Peyer's patch (tissue), 4 donors: ENCODE measurements at regions not wholly inside any gene's neighbourhood (a gene's known extent, or its start where the extent isn't known, plus 50 kb on each side); places are given as distances from the start of the nearest gene placed in this dataset.

Source experiments
- DNase-seq, 3 donors: peaks; one replicate each; pipeline ENCODE4 v3.0.0-alpha.2; 2017 to 2019
- H3K27ac ChIP-seq, 4 donors: fragments of 200-600 bp; sonication (generic); one replicate each; pipeline ENCODE4 v1.5.1; 2016 to 2019
- H3K27me3 ChIP-seq, 2 donors: fragments of 200-600 bp; sonication (generic); one replicate each; pipeline ENCODE4 v1.5.1; 2019
- H3K36me3 ChIP-seq, 3 donors: fragments of 200-600 bp; sonication (generic); one replicate each; pipeline ENCODE4 v1.5.1; 2016 to 2019
- H3K4me1 ChIP-seq, 4 donors: fragments of 200-600 bp; sonication (generic); one replicate each; pipeline ENCODE4 v1.5.1; 2016 to 2019
- H3K4me3 ChIP-seq, 4 donors: fragments of 200-600 bp; sonication (generic); 1 replicate in 3 of 4; 2 replicates in 1 of 4; pipeline ENCODE4 v1.5.1; 2016 to 2019; ENCODE audit warnings: mild to moderate bottlenecking in 1 of 4
- H3K9me3 ChIP-seq, 4 donors: fragments of 200-600 bp; sonication (generic); one replicate each; pipeline ENCODE4 v1.5.1; 2016 to 2019; ENCODE audit warnings: mild to moderate bottlenecking in 1 of 4
- CTCF ChIP-seq, 6 experiments: fragments of 450-650 bp in 4 of 6; fragments of 200-600 bp in 2 of 6; sonication (generic) in 1 of 6; IDR thresholded peaks; one replicate each; pipeline ENCODE4 v1.5.1; 2017 to 2019; ENCODE audit warnings: antibody characterized with exemption in 6 of 6, mild to moderate bottlenecking in 3 of 6, moderate library complexity in 1 of 6
- POLR2A ChIP-seq, 2 donors: fragments of 450-650 bp; IDR thresholded peaks; one replicate each; pipeline ENCODE4 v1.5.1; 2017; ENCODE audit warnings: antibody characterized with exemption in 2 of 2, mild to moderate bottlenecking in 2 of 2, moderate library complexity in 2 of 2

- no peak for TF ChIP-seq CTCF (IDR thresholded peaks at IDR 0.05)
- Histone ChIP-seq H3K36me3 (no peaks in the 10 kb centered on the region), H3K4me3 (no peak overlapping the region), H3K27me3 (no peaks in the 10 kb centered on the region), H3K4me1 (no peaks in the 10 kb centered on the region), H3K27ac (no peak overlapping the region), H3K9me3 (no peaks in the 10 kb centered on the region)
- DNase-seq: no peak
Observed at GRCh38 chr5:3027185-3027865, 275.8 kb upstream of the IRX2 start.

- H3K9me3 ChIP-seq: no peaks in the 10 kb centered on the region
- TF ChIP-seq POLR2A (IDR thresholded peaks at IDR 0.05): no peak
- TF ChIP-seq CTCF (IDR thresholded peaks at IDR 0.05): no peak
- H3K4me3 ChIP-seq: no peak overlapping the region
- H3K36me3 ChIP-seq: no peaks in the 10 kb centered on the region
- DNase-seq: no peak
- H3K4me1 ChIP-seq: no peaks in the 10 kb centered on the region
- H3K27ac ChIP-seq: no peak overlapping the region
- no peaks in the 10 kb centered on the region for H3K27me3 ChIP-seq
Observed at GRCh38 chr5:3026651-3027050, 275.2 kb upstream of the IRX2 start.

- Histone ChIP-seq H3K4me3 (no peak overlapping the region), H3K4me1 (no peaks in the 10 kb centered on the region), H3K36me3 (no peaks in the 10 kb centered on the region), H3K27ac (no peak overlapping the region), H3K27me3 (no peaks in the 10 kb centered on the region), H3K9me3 (no peaks in the 10 kb centered on the region)
- TF ChIP-seq POLR2A (IDR thresholded peaks at IDR 0.05): no peak
- no peak for TF ChIP-seq CTCF (IDR thresholded peaks at IDR 0.05)
- DNase-seq: no peak
Observed at GRCh38 chr5:3026099-3026498, 274.6 kb upstream of the IRX2 start.

GRCh38 chr5:3025392-3025791, 273.9 kb upstream of the IRX2 start:
- DNase-seq: no peak
- H3K27ac ChIP-seq: no peak overlapping the region
- no peak for TF ChIP-seq CTCF (IDR thresholded peaks at IDR 0.05)
- no peak for TF ChIP-seq POLR2A (IDR thresholded peaks at IDR 0.05)
- no peak overlapping the region for H3K4me3 ChIP-seq
- H3K9me3 ChIP-seq: no peaks in the 10 kb centered on the region
- H3K4me1 ChIP-seq: no peaks in the 10 kb centered on the region
- no peaks in the 10 kb centered on the region for H3K36me3 ChIP-seq
- H3K27me3 ChIP-seq: no peaks in the 10 kb centered on the region

- no peaks in the 10 kb centered on the region for H3K4me1 ChIP-seq
- H3K27me3 ChIP-seq: no peaks in the 10 kb centered on the region
- no peaks in the 10 kb centered on the region for H3K9me3 ChIP-seq
- no peak overlapping the region for H3K27ac ChIP-seq
- TF ChIP-seq CTCF (IDR thresholded peaks at IDR 0.05) (no peak), POLR2A (IDR thresholded peaks at IDR 0.05) (no peak)
- H3K36me3 ChIP-seq: no peaks in the 10 kb centered on the region
- H3K4me3 ChIP-seq: no peak overlapping the region
- no peak for DNase-seq
Observed at GRCh38 chr5:3024976-3025375, 273.5 kb upstream of the IRX2 start.

GRCh38 chr5:3024554-3024953, 273.1 kb upstream of the IRX2 start:
- Histone ChIP-seq H3K36me3 (no peaks in the 10 kb centered on the region), H3K4me1 (no peaks in the 10 kb centered on the region), H3K27me3 (no peaks in the 10 kb centered on the region), H3K4me3 (no peak overlapping the region), H3K9me3 (no peaks in the 10 kb centered on the region), H3K27ac (no peak overlapping the region)
- TF ChIP-seq CTCF (IDR thresholded peaks at IDR 0.05) (no peak), POLR2A (IDR thresholded peaks at IDR 0.05) (no peak)
- no peak for DNase-seq
